Endothelial cell of umbilical vein (primary cell): ENCODE measurements at regions not wholly inside any gene's neighbourhood (a gene's known extent, or its start where the extent isn't known, plus 50 kb on each side); places are given as distances from the start of the nearest gene placed in this dataset.

ENCODE experiments used
- BruUV-seq: library from RNA; stranded (reverse); fragments of 400-500 nt; replicated peaks from 2 replicates; lab custom pipeline; 2021; lab: Mats Ljungman, UMichigan
- CTCF ChIA-PET: fragments of 300-600, 350-600 bp; sonication (Branson Sonifier 250); formaldehyde crosslinking; loops from one replicate; lab custom pipeline; 2021; ENCODE audit warnings: antibody characterized with exemption, inconsistent platforms; lab: Charles Lee
- POLR2A ChIA-PET: fragments of 300-600, 350-600 bp; sonication (Branson Sonifier 250); formaldehyde crosslinking; loops from one replicate; lab custom pipeline; 2021; ENCODE audit warnings: antibody characterized with exemption, inconsistent platforms; lab: Charles Lee
- DNase-seq: peaks from one replicate; pipeline ENCODE4 v3.0.0-alpha.2; 2011; ENCODE audit warnings: low read depth, low spot score
- FAIRE-seq: peaks from 2 replicates; lab custom pipeline; 2011; peaks lifted over from hg19 to GRCh38; lab: Jason Lieb, UNC
- H2AFZ ChIP-seq: 2 replicates; pipeline ENCODE4 v1.6.0; 2012; ENCODE audit warnings: low read depth, low read length, control low read depth, inconsistent platforms
- H3K27ac ChIP-seq: 2 replicates; pipeline ENCODE4 v1.5.1; 2011; ENCODE audit warnings: low read depth, mild to moderate bottlenecking, control low read depth, low read length, moderate library complexity; ENCODE audit not compliant: insufficient read depth
- H3K27me3 ChIP-seq, 2 experiments: 2 replicates each; pipeline versions ENCODE4 v1.6.0 to v1.6.1; 2011; ENCODE audit warnings: low read length in 2 of 2, mixed read lengths in 1 of 2; ENCODE audit not compliant: control insufficient read depth in 2 of 2, insufficient read depth in 2 of 2
- H3K36me3 ChIP-seq, 2 experiments: 2 replicates in 1 of 2; 3 replicates in 1 of 2; pipeline ENCODE4 v1.5.1; 2011; ENCODE audit warnings: low read length in 2 of 2, mild to moderate bottlenecking in 1 of 2, moderate library complexity in 1 of 2; ENCODE audit not compliant: control insufficient read depth in 2 of 2, insufficient read depth in 2 of 2; ENCODE audit errors: extremely low read depth in 1 of 2
- H3K4me1 ChIP-seq: 3 replicates; pipeline ENCODE4 v1.5.1; 2011; ENCODE audit warnings: mild to moderate bottlenecking, low read length; ENCODE audit not compliant: control insufficient read depth, insufficient read depth; ENCODE audit errors: extremely low read depth
- H3K4me2 ChIP-seq: 2 replicates; pipeline ENCODE4 v1.6.1; 2011; ENCODE audit warnings: low read length, control low read depth, mixed read lengths; ENCODE audit not compliant: insufficient read depth
- H3K4me3 ChIP-seq, 3 experiments: fragments of 200-600 bp in 1 of 3; sonication (generic), shearing (Covaris generic) in 1 of 3; replicated peaks in 1 of 3; 2 replicates each; pipeline ENCODE4 v1.5.1; 2011 to 2016; ENCODE audit warnings: control low read depth in 3 of 3, low read length in 3 of 3, mild to moderate bottlenecking in 2 of 3, inconsistent platforms in 1 of 3, low read depth in 1 of 3, moderate library complexity in 1 of 3; ENCODE audit not compliant: insufficient read depth in 1 of 3
- H3K79me2 ChIP-seq: 2 replicates; pipeline ENCODE4 v1.6.0; 2012; ENCODE audit warnings: low read length, inconsistent platforms; ENCODE audit not compliant: control insufficient read depth, insufficient read depth
- H3K9ac ChIP-seq: replicated peaks from 2 replicates; pipeline ENCODE3; 2011; ENCODE audit warnings: low read length, control low read depth; ENCODE audit not compliant: insufficient read depth; ENCODE audit errors: extremely low read depth
- H3K9me1 ChIP-seq: replicated peaks from 3 replicates; pipeline ENCODE4 v1.6.0; 2011; ENCODE audit warnings: mild to moderate bottlenecking, low read length; ENCODE audit not compliant: control insufficient read depth, insufficient read depth; ENCODE audit errors: extremely low read depth
- H3K9me3 ChIP-seq: replicated peaks from 2 replicates; pipeline ENCODE4 v1.5.1; 2012; ENCODE audit warnings: low read length, inconsistent platforms; ENCODE audit not compliant: control insufficient read depth, insufficient read depth
- H4K20me1 ChIP-seq: replicated peaks from 2 replicates; pipeline ENCODE3; 2011; ENCODE audit warnings: mild to moderate bottlenecking, low read length; ENCODE audit not compliant: control insufficient read depth, insufficient read depth; ENCODE audit errors: extremely low read depth
- EZH2 ChIP-seq: IDR thresholded peaks from 2 replicates; pipeline ENCODE4 v1.6.1; 2012; ENCODE audit warnings: borderline replicate concordance, low read depth, mild to moderate bottlenecking, moderate library complexity, low read length, inconsistent platforms; ENCODE audit not compliant: severe bottlenecking
- FOS ChIP-seq: IDR thresholded peaks from 2 replicates; pipeline ENCODE4 v1.6.1; 2011; ENCODE audit warnings: mild to moderate bottlenecking, low read length, moderate library complexity, borderline replicate concordance; ENCODE audit not compliant: insufficient read depth
- GATA2 ChIP-seq: IDR thresholded peaks from 2 replicates; pipeline ENCODE4 v1.7.0; 2011; ENCODE audit warnings: low read depth, mild to moderate bottlenecking, moderate library complexity, mixed read lengths, low read length; ENCODE audit not compliant: insufficient read length, insufficient read depth
- JUN ChIP-seq: IDR thresholded peaks from 2 replicates; pipeline ENCODE4 v1.6.1; 2011; ENCODE audit warnings: borderline replicate concordance, low read depth; ENCODE audit not compliant: insufficient read length, insufficient read depth
- MYC ChIP-seq: IDR thresholded peaks from one replicate; pipeline ENCODE4 v1.6.1; 2011; ENCODE audit warnings: mild to moderate bottlenecking, low read depth, low read length
- POLR2A ChIP-seq: IDR thresholded peaks from 2 replicates; pipeline ENCODE4 v1.6.1; 2012; ENCODE audit warnings: low read depth, mild to moderate bottlenecking, control low read depth, low read length
- POLR2AphosphoS5 ChIP-seq: IDR thresholded peaks from 2 replicates; pipeline ENCODE4 v1.6.1; 2012; ENCODE audit warnings: low read depth, mild to moderate bottlenecking, control low read depth, low read length, moderate library complexity; ENCODE audit not compliant: insufficient read depth
- dilution Hi-C: fragments of 300-500 bp; cut with MboI; formaldehyde crosslinking; loops from one replicate; pipeline ENCODE4 v1.15.0; 2019; ENCODE audit warnings: low sequenced_read_pairs; ENCODE audit not compliant: extremely low pct_ligation_motif_present
- intact Hi-C: fragments of 100-400 bp; cut with micrococcal nuclease; formaldehyde crosslinking; loops from one replicate; pipeline ENCODE4 v1.10.0; 2022
- TF ChIP-seq, protein P1 (sequence below): IDR thresholded peaks from 2 replicates; pipeline ENCODE4 v1.6.1; 2011; ENCODE audit not compliant: insufficient read depth, insufficient read length
- TF ChIP-seq, protein P2 (sequence below), 2 donors: IDR thresholded peaks; 1 replicate in 1 of 2; 2 replicates in 1 of 2; pipeline ENCODE4 v1.5.1; 2011; ENCODE audit warnings: low read length in 2 of 2, mild to moderate bottlenecking in 2 of 2, moderate library complexity in 2 of 2, control low read depth in 1 of 2, inconsistent platforms in 1 of 2, low read depth in 1 of 2; ENCODE audit not compliant: insufficient read depth in 1 of 2; ENCODE audit errors: extremely low read depth in 1 of 2

DNA sequence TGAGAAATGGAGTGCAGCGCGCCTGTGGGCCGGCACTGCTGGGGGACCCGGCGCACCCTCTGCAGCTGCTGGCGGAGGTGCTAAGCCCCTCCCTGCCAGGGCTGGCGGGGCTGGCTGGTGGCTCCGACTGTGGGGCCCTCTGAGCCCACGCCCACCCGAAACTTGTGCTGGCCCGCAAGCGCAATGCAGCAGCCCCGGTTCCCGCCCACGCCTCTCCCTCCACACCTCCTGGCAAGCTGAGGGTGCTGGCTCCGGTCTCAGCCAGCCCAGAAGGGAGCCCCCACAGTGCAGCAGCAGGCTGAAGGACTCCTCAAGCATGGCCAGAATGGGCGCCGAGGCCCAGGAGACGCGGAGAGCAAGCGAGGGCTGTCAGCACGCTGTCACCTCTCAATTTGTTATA, 1063.0 kb upstream of the AUTS2 start:
- H3K9me3 ChIP-seq, result peaks cover 2% of the 10 kb centered on the region
- H3K79me2 ChIP-seq, result no peaks in the 10 kb centered on the region
- no peak for DNase-seq
- H3K4me2 ChIP-seq, result no peak overlapping the region
- no peak overlapping the region for H2AFZ ChIP-seq
- H3K9me1 ChIP-seq, result no peaks in the 10 kb centered on the region
- intact Hi-C loops, result no loop called here
- H3K4me1 ChIP-seq, result no peaks in the 10 kb centered on the region
- H3K36me3 ChIP-seq, result no peaks in the 10 kb centered on the region
- dilution Hi-C loops, result no loop called here
- no peak overlapping the region for H3K9ac ChIP-seq
- H3K4me3 ChIP-seq, result no peak overlapping the region
- no peak for FAIRE-seq
- no peaks in the 10 kb centered on the region for H4K20me1 ChIP-seq
- no peak overlapping the region for H3K27ac ChIP-seq
- no TSS peak for BruUV-seq
- H3K27me3 ChIP-seq, result no peaks in the 10 kb centered on the region
- CTCF ChIA-PET, result no interaction called here
- no peak for TF ChIP-seq POLR2AphosphoS5
- TF ChIP-seq, protein P1, sequence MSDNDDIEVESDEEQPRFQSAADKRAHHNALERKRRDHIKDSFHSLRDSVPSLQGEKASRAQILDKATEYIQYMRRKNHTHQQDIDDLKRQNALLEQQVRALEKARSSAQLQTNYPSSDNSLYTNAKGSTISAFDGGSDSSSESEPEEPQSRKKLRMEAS, result no peak
- TF ChIP-seq JUN, result no peak
- no peak for TF ChIP-seq POLR2A
- no peak for TF ChIP-seq EZH2
- TF ChIP-seq, protein P2, sequence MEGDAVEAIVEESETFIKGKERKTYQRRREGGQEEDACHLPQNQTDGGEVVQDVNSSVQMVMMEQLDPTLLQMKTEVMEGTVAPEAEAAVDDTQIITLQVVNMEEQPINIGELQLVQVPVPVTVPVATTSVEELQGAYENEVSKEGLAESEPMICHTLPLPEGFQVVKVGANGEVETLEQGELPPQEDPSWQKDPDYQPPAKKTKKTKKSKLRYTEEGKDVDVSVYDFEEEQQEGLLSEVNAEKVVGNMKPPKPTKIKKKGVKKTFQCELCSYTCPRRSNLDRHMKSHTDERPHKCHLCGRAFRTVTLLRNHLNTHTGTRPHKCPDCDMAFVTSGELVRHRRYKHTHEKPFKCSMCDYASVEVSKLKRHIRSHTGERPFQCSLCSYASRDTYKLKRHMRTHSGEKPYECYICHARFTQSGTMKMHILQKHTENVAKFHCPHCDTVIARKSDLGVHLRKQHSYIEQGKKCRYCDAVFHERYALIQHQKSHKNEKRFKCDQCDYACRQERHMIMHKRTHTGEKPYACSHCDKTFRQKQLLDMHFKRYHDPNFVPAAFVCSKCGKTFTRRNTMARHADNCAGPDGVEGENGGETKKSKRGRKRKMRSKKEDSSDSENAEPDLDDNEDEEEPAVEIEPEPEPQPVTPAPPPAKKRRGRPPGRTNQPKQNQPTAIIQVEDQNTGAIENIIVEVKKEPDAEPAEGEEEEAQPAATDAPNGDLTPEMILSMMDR (IDR thresholded peaks at IDR 0.05; ENCODE audit: extremely low read depth in 1 of 2, insufficient read depth in 1 of 2, low read depth in 1 of 2, low read length in 2 of 2), result no peak
- TF ChIP-seq GATA2, result no peak
- no peak for TF ChIP-seq MYC
- no peak for TF ChIP-seq FOS
- POLR2A ChIA-PET, result no interaction called here
